ENCODE measurements at regions not wholly inside any gene's neighbourhood (a gene's known extent, or its start where the extent isn't known, plus 50 kb on each side); places are given as distances from the start of the nearest gene placed in this dataset.

- POLR2A ChIA-PET: no interaction called here
- no peaks in the 10 kb centered on the region for H3K4me1 Mint-ChIP-seq
These were observed 60.5 kb downstream of the NR2F2 start for GRCh38 chr15:96390986-96391385.

GRCh38 chr15:96392380-96393208, 62.1 kb downstream of the NR2F2 start:
- DNase-seq: no peak
- ChIA-PET CTCF (no interaction called here), POLR2A (no interaction called here)
- Mint-ChIP-seq H3K4me3 (no peak overlapping the region), H3K9me3 (peaks cover 3% of the 10 kb centered on the region), H3K4me1 (no peaks in the 10 kb centered on the region), H3K27ac (no peak overlapping the region), H3K36me3 (ENCODE audit: low read depth) (no peaks in the 10 kb centered on the region), H3K27me3 (no peaks in the 10 kb centered on the region)

More at GRCh38 chr15:96390986-96391385, 60.5 kb downstream of the NR2F2 start:
- no peaks in the 10 kb centered on the region for H3K27me3 Mint-ChIP-seq
- H3K27ac Mint-ChIP-seq: no peak overlapping the region
- DNase-seq: no peak
- peaks cover 3% of the 10 kb centered on the region for H3K9me3 Mint-ChIP-seq
- CTCF ChIA-PET: no interaction called here
- H3K4me3 Mint-ChIP-seq: no peak overlapping the region
- H3K36me3 Mint-ChIP-seq (ENCODE audit: low read depth): no peaks in the 10 kb centered on the region

GRCh38 chr15:96393209-96393513, 62.7 kb downstream of the NR2F2 start:
- H3K9me3 Mint-ChIP-seq: peaks cover 3% of the 10 kb centered on the region
- ChIA-PET POLR2A (no interaction called here), CTCF (no interaction called here)
- H3K4me1 Mint-ChIP-seq: no peaks in the 10 kb centered on the region
- DNase-seq: no peak
- no peak overlapping the region for H3K4me3 Mint-ChIP-seq
- no peaks in the 10 kb centered on the region for H3K27me3 Mint-ChIP-seq
- H3K36me3 Mint-ChIP-seq (ENCODE audit: low read depth): no peaks in the 10 kb centered on the region
- H3K27ac Mint-ChIP-seq: no peak overlapping the region

- CTCF ChIA-PET: no interaction called here
These were observed 65.2 kb downstream of the NR2F2 start for GRCh38 chr15:96395687-96396086.

GRCh38 chr15:96398776-96399175, 68.3 kb downstream of the NR2F2 start:
- ChIA-PET CTCF (no interaction called here), POLR2A (no interaction called here)
- no peak for DNase-seq
- no peak overlapping the region for H3K27ac Mint-ChIP-seq
- no peaks in the 10 kb centered on the region for H3K4me1 Mint-ChIP-seq
- H3K27me3 Mint-ChIP-seq: no peaks in the 10 kb centered on the region
- no peaks in the 10 kb centered on the region for H3K9me3 Mint-ChIP-seq
- no peaks in the 10 kb centered on the region for H3K36me3 Mint-ChIP-seq (ENCODE audit: low read depth)
- H3K4me3 Mint-ChIP-seq: no peak overlapping the region

More at GRCh38 chr15:96395687-96396086, 65.2 kb downstream of the NR2F2 start:
- no peak overlapping the region for H3K27ac Mint-ChIP-seq
- H3K4me3 Mint-ChIP-seq: no peak overlapping the region
- no peaks in the 10 kb centered on the region for H3K36me3 Mint-ChIP-seq (ENCODE audit: low read depth)
- POLR2A ChIA-PET: no interaction called here
- no peak for DNase-seq
- no peaks in the 10 kb centered on the region for H3K27me3 Mint-ChIP-seq
- H3K4me1 Mint-ChIP-seq: no peaks in the 10 kb centered on the region
- H3K9me3 Mint-ChIP-seq: no peaks in the 10 kb centered on the region

GRCh38 chr15:96402403-96402802, 71.9 kb downstream of the NR2F2 start:
- no peaks in the 10 kb centered on the region for H3K27me3 Mint-ChIP-seq
- ChIA-PET CTCF (no interaction called here), POLR2A (no interaction called here)
- H3K4me3 Mint-ChIP-seq: no peak overlapping the region
- H3K4me1 Mint-ChIP-seq: no peaks in the 10 kb centered on the region
- H3K27ac Mint-ChIP-seq: no peak overlapping the region
- no peak for DNase-seq
- H3K9me3 Mint-ChIP-seq: no peaks in the 10 kb centered on the region
- no peaks in the 10 kb centered on the region for H3K36me3 Mint-ChIP-seq (ENCODE audit: low read depth)

GRCh38 chr15:96403071-96403470, 72.6 kb downstream of the NR2F2 start:
- no peak overlapping the region for H3K27ac Mint-ChIP-seq

GRCh38 chr15:96403932-96404331, 73.4 kb downstream of the NR2F2 start:
- Mint-ChIP-seq H3K4me1 (no peaks in the 10 kb centered on the region), H3K9me3 (no peaks in the 10 kb centered on the region), H3K36me3 (ENCODE audit: low read depth) (no peaks in the 10 kb centered on the region), H3K4me3 (no peak overlapping the region), H3K27me3 (peaks cover 10% of the 10 kb centered on the region), H3K27ac (no peak overlapping the region)
- ChIA-PET POLR2A (no interaction called here), CTCF (no interaction called here)
- no peak for DNase-seq

More at GRCh38 chr15:96403071-96403470, 72.6 kb downstream of the NR2F2 start:
- Mint-ChIP-seq H3K4me1 (no peaks in the 10 kb centered on the region), H3K36me3 (ENCODE audit: low read depth) (no peaks in the 10 kb centered on the region), H3K4me3 (no peak overlapping the region), H3K9me3 (no peaks in the 10 kb centered on the region), H3K27me3 (peaks cover 5% of the 10 kb centered on the region)
- ChIA-PET POLR2A (no interaction called here), CTCF (no interaction called here)
- no peak for DNase-seq

- Mint-ChIP-seq H3K27me3 (peaks cover 13% of the 10 kb centered on the region), H3K4me3 (no peak overlapping the region), H3K36me3 (ENCODE audit: low read depth) (no peaks in the 10 kb centered on the region), H3K27ac (no peak overlapping the region), H3K4me1 (no peaks in the 10 kb centered on the region), H3K9me3 (no peaks in the 10 kb centered on the region)
- POLR2A ChIA-PET: no interaction called here
- CTCF ChIA-PET: interaction anchor here (0.7 kb wide), 1 partner anchor 77 kb away, joined by 3 read pairs; no protein-coding TSS in a partner anchor
- DNase-seq: no peak
These were observed 74.1 kb downstream of the NR2F2 start for GRCh38 chr15:96404560-96404959.

GRCh38 chr15:96406291-96406690, 75.8 kb downstream of the NR2F2 start:
- Mint-ChIP-seq H3K4me3 (no peak overlapping the region), H3K9me3 (no peaks in the 10 kb centered on the region), H3K27me3 (peaks cover 29% of the 10 kb centered on the region), H3K36me3 (ENCODE audit: low read depth) (no peaks in the 10 kb centered on the region), H3K4me1 (no peaks in the 10 kb centered on the region), H3K27ac (no peak overlapping the region)
- POLR2A ChIA-PET: no interaction called here
- no peak for DNase-seq
- CTCF ChIA-PET: no interaction called here

GRCh38 chr15:96406701-96407100, 76.2 kb downstream of the NR2F2 start:
- peaks cover 32% of the 10 kb centered on the region for H3K27me3 Mint-ChIP-seq
- DNase-seq: no peak
- no peaks in the 10 kb centered on the region for H3K36me3 Mint-ChIP-seq (ENCODE audit: low read depth)
- ChIA-PET POLR2A (no interaction called here), CTCF (no interaction called here)
- no peak overlapping the region for H3K4me3 Mint-ChIP-seq
- H3K9me3 Mint-ChIP-seq: no peaks in the 10 kb centered on the region
- H3K27ac Mint-ChIP-seq: no peak overlapping the region
- no peaks in the 10 kb centered on the region for H3K4me1 Mint-ChIP-seq

- ChIA-PET CTCF (no interaction called here), POLR2A (no interaction called here)
- H3K27me3 Mint-ChIP-seq: peaks cover 39% of the 10 kb centered on the region
- no peak overlapping the region for H3K27ac Mint-ChIP-seq
- H3K4me1 Mint-ChIP-seq: no peaks in the 10 kb centered on the region
- no peak for DNase-seq
- H3K9me3 Mint-ChIP-seq: no peaks in the 10 kb centered on the region
- no peak overlapping the region for H3K4me3 Mint-ChIP-seq
- no peaks in the 10 kb centered on the region for H3K36me3 Mint-ChIP-seq (ENCODE audit: low read depth)
These were observed 77.0 kb downstream of the NR2F2 start for GRCh38 chr15:96407482-96407881.

GRCh38 chr15:96408591-96409183, 78.2 kb downstream of the NR2F2 start:
- no peak overlapping the region for H3K27ac Mint-ChIP-seq
- ChIA-PET POLR2A (no interaction called here), CTCF (no interaction called here)
- H3K4me3 Mint-ChIP-seq: no peak overlapping the region
- DNase-seq: no peak
- no peaks in the 10 kb centered on the region for H3K36me3 Mint-ChIP-seq (ENCODE audit: low read depth)
- peaks cover 44% of the 10 kb centered on the region for H3K27me3 Mint-ChIP-seq
- no peaks in the 10 kb centered on the region for H3K9me3 Mint-ChIP-seq
- H3K4me1 Mint-ChIP-seq: no peaks in the 10 kb centered on the region
